GM18867 (cell line): ENCODE measurements at regions not wholly inside any gene's neighbourhood (a gene's known extent, or its start where the extent isn't known, plus 50 kb on each side); places are given as distances from the start of the nearest gene placed in this dataset.
"Not testable (repeated sequence)": the region's sequence is repeated elsewhere in the genome, so short reads cannot be mapped to it uniquely, and the experiment has no call there.

Experiments used
- ATAC-seq: cut with Tn5 transposase; IDR thresholded peaks from one replicate; pipeline ENCODE4 v1.9.1; 2021; ENCODE audit warnings: mild to moderate bottlenecking, moderate library complexity; ENCODE audit not compliant: unreplicated experiment

GRCh38 chr12:13570005-13570694 lies 373.6 kb downstream of the EMP1 start:
- no peak for ATAC-seq

- ATAC-seq: no peak
Observed at GRCh38 chr12:13566292-13566691, 369.8 kb downstream of the EMP1 start.

GRCh38 chr12:13564266-13564810 lies 367.8 kb downstream of the EMP1 start:
- no peak for ATAC-seq

DNA sequence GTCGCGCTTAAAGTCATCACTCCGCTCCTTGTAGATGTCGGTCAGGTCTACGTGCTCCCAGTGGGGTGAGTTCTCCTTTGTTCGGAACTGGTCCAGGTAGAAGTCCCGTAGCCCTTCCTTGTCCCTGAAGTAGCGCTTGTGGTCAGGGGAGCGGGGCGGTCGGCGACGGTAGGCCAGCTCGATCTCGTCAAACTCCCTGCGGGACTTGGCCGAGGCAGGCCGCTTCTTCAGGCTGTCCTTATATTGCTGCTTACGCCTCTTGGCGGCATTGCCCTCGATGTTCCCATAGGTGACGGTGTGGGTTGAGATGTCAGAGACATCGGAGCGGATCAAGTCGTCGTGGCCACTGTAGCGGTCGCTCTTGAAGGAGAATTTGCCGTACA lies 367.2 kb downstream of the EMP1 start:
- ATAC-seq: no peak

DNA sequence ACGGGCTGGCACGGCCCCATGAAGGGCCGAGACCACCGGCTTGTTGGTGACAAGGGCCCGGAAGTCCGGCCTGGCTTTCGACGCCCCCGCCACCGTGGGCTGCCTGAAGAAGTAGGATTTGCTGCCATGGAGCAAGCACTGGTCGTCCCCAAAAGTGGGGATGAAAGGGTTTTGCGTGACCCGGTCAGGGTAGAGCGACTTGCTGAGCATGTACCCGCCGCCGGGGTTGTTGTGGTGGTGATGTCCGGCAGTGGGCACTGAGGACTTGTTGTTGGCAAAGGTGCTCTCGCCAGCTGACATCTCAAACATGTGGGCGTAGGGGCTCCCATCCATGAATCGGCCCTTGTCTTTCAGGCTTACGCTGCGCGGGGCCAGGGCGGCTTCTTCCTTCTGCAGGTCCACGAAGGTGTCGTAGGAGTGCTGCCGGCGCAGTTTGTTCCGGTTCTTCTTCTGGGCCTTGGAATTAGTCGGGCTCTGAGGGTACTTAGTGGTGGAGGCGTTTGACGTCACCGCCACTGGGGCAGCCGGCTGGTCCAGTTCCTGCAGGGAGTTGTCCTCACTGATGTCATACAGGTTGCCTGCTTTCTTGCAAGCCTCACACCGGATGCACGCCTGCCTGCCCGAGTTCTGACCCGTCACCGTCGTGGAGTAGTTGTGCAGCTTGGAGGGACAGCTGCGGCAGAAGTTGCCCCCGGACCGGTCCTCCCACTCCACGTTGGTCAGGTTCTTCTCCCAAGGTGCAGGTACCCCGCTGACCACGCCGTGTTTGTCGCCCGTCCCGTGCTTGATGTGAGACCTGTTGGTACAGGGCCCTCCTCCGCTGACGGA lies 366.6 kb downstream of the EMP1 start:
- no peak for ATAC-seq

DNA sequence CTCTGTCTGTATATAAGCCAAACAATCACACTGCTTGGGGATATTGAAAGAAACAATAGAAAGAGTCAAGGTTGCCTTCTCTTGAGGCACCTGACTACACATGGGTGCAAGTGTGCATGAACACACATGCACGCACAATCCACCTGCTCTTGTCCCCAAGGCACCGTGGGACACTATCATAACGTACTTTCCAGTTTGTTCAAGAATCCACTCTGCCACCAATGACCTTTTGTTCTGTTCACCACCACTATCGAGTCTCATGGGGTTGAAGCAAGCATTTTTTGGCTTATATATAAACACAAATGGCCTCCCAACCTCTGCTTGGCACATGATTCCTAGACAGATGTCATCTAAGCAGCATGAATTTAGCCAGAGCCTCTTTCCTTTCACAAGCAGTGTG lies 365.4 kb downstream of the EMP1 start:
- no peak for ATAC-seq

DNA sequence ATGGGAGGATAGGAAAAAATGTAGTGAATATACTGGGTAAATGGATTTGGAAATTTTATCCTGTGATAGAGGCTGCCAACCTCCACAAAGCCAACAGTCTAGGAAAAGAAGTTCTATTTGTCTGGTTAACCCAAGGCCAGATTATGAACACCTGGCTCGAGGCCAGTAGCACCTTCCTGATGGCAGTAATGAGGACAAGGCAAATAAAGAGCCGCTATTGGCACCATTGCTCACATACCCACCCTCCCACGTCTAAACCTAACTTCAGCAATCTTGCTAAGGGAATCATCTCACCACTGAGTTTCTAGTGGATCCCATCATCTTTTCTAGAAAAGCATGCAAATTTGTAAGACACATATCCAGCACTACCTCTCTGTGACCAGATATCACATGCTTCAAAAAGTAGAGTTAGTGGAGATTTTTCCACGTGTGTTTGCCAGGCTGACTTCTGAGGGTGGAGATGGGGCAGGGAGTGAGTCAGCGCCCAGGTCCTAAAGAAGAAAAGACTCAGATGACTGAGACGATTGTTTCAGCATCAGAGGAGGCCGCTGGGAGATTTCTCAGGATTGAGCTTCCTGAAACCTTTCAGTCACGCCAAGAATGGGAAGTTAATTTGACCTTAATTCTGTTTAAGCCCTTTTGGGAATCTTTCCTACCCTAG lies 362.9 kb downstream of the EMP1 start:
- ATAC-seq: no peak

DNA sequence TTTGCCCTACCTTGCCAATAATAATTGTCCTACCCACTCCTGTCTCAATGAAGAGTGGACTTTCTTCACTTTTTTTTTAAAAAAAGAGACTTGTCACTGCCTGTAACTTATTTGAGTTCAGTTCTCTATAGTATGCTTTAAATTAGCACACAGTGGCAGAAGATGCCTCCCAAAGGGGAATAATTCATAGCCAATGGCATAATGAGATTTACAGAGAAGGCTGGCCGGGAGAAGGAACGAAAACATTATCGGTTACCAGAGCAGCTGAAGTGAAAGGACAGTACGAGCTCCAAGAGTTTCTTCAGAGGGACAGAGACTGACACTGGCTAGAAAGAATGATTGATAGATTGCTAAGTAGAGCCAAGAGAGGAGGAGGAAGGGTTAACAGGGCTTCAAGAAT lies 356.3 kb downstream of the EMP1 start:
- no peak for ATAC-seq

- no peak for ATAC-seq
Observed at GRCh38 chr12:13547283-13547682, 350.8 kb downstream of the EMP1 start.

GRCh38 chr12:13546231-13546630 lies 349.7 kb downstream of the EMP1 start:
- no peak for ATAC-seq

DNA sequence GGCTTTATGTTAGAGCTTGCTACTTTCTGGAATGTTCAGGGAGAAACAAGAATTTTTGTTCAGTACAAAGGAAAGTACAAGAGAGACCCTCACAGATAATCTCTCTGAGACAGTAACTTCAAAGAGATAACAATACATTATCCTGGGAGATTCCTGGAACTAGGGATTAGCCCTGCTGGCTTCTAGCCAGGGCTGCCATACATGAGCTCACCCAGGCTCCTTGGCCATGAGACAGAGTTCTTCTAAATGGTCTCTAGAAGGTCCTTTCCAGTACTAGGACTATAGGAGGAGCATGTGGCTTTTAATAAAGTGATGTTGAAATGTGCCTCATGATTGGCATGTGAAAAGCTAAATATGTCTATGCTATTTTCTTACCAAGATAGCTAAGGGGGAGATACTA lies 342.5 kb downstream of the EMP1 start:
- no peak for ATAC-seq

- ATAC-seq: no peak
Observed at GRCh38 chr12:13538136-13538535, 341.6 kb downstream of the EMP1 start.

GRCh38 chr12:13537623-13538022 lies 341.1 kb downstream of the EMP1 start:
- ATAC-seq: peak; percentile 57

GRCh38 chr12:13536219-13536910 lies 339.8 kb downstream of the EMP1 start:
- peak; percentile 93 for ATAC-seq

DNA sequence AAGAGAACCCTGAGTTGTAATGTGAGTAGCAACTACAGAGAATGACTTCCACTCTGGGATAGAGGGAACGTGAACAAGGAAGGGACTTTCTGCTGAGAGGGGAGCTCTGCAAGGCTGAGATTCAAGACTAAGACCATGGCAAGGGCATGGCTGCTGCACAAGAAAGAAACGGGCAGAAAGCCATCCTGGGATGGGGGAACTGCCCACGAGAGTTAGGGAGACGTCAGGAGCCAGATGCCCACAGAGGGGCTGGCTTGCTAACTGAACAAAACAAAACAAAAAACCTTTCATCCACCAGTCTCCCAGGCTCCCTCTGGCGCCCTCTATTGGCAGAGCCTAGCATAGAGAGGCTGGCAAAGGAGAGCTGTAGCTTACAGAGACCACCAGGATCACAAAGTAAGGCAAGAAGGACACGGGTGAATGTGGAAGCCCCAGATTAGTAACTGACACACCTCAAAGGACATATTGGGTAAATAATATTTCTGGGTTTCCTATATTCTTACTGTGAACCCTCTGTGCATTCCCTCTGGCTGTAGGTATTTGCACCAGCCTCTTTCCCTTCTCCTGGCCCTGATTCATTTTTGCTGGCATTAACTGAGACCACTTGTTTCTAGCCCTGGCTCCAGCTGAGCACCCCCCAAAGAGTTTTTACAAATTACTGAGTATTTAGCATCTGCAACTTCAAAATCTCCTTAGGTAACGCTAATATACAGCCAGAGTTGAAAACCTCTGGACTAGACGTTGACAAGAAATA lies 338.3 kb downstream of the EMP1 start:
- ATAC-seq: no peak

DNA sequence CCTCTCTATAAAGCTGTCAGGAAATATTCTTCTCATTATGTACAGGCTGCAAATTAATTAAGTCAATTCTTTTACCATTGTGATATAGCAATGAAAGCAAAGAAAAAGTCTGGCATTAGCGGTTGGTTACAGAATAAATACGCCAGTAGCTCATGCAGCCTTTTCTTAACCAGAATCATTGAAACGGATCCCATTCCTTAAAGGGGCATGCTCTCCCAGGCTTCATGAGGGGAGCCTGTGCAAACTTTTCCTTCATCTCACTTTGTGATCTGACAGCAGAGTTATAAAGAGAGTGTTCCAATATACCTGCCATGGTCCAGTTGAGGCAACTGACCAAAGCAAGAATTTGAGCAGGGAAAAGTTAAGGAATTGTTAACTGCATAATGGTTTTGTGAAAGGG lies 337.7 kb downstream of the EMP1 start:
- no peak for ATAC-seq

GRCh38 chr12:13530966-13531365 lies 334.4 kb downstream of the EMP1 start:
- no peak for ATAC-seq

- not testable (repeated sequence) for ATAC-seq
Observed at GRCh38 chr12:13526185-13526921, 329.8 kb downstream of the EMP1 start.

GRCh38 chr12:13523536-13524307 lies 327.2 kb downstream of the EMP1 start:
- ATAC-seq: no peak
